Cardiac muscle cell (in vitro differentiated cells and primary cell): ENCODE measurements at regions not wholly inside any gene's neighbourhood (a gene's known extent, or its start where the extent isn't known, plus 50 kb on each side); places are given as distances from the start of the nearest gene placed in this dataset.

Source experiments
- DNase-seq, 2 donors: peaks; one replicate each; pipeline versions ENCODE4 v3.0.0 to v3.0.0-alpha.2; 2010 to 2017; ENCODE audit warnings: low read depth in 1 of 2, low spot score in 1 of 2
- H3K27ac ChIP-seq: fragments of 200-600 bp; sonication (generic); 2 replicates; pipeline ENCODE4 v1.5.1; 2016
- H3K27me3 ChIP-seq: fragments of 200-600 bp; sonication (generic); 2 replicates; pipeline ENCODE4 v1.6.0; 2016; ENCODE audit warnings: control low read depth
- H3K36me3 ChIP-seq: fragments of 200-600 bp; sonication (generic); 2 replicates; pipeline ENCODE4 v1.5.1; 2016; ENCODE audit warnings: control low read depth
- H3K4me1 ChIP-seq: fragments of 200-600 bp; sonication (generic); 2 replicates; pipeline ENCODE4 v1.8.1; 2017; ENCODE audit warnings: low read depth, mild to moderate bottlenecking, mixed run types
- H3K4me3 ChIP-seq: fragments of 200-600 bp; sonication (generic); 2 replicates; pipeline ENCODE4 v1.5.1; 2016; ENCODE audit warnings: mild to moderate bottlenecking
- H3K9me3 ChIP-seq: fragments of 200-600 bp; sonication (generic); 2 replicates; pipeline ENCODE4 v1.5.1; 2017; ENCODE audit warnings: low read depth, mild to moderate bottlenecking, control low read depth
- CTCF ChIP-seq: IDR thresholded peaks from 2 replicates; pipeline ENCODE4 v1.5.1; 2012; ENCODE audit warnings: low read depth, mild to moderate bottlenecking, low read length

DNA sequence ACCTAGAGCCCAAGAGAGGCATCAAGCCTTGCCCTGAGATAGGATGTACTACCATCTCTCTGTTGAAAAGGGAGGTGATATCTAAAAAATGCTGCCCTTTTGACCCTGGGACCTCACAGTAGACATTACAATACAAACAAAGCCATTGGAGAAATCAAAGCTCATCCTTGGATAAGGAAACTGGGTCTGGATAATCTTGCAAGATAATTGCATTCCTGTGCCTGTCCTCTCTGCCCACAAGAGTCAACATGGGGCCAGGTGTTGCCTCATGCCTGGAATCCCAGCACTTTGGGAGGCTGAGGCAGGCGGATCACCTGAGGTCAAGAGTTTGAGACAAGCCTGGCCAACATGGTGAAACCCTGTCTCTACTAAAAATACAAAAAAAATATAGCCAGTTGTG, 57.3 kb upstream of the DLG1 start:
- H3K27ac ChIP-seq: no peak overlapping the region
- no peak for DNase-seq
- H3K36me3 ChIP-seq: no peaks in the 10 kb centered on the region
- no peaks in the 10 kb centered on the region for H3K9me3 ChIP-seq
- H3K27me3 ChIP-seq: no peaks in the 10 kb centered on the region
- peaks cover 15% of the 10 kb centered on the region for H3K4me1 ChIP-seq
- H3K4me3 ChIP-seq: no peak overlapping the region
- no peak for TF ChIP-seq CTCF

- Histone ChIP-seq H3K36me3 (no peaks in the 10 kb centered on the region), H3K4me1 (peaks cover 15% of the 10 kb centered on the region), H3K4me3 (no peak overlapping the region), H3K27me3 (no peaks in the 10 kb centered on the region), H3K27ac (peak overlapping the region; percentile 24), H3K9me3 (no peaks in the 10 kb centered on the region)
- TF ChIP-seq CTCF: no peak
- peak in 1 of 2 donors; percentile 63 for DNase-seq
These were observed 56.2 kb upstream of the DLG1 start for GRCh38 chr3:197354568-197355001.

- Histone ChIP-seq H3K36me3 (no peaks in the 10 kb centered on the region), H3K9me3 (no peaks in the 10 kb centered on the region), H3K27me3 (no peaks in the 10 kb centered on the region), H3K4me3 (no peak overlapping the region), H3K27ac (no peak overlapping the region), H3K4me1 (peaks cover 15% of the 10 kb centered on the region)
- DNase-seq: peak in 1 of 2 donors; percentile 56
- no peak for TF ChIP-seq CTCF
These were observed 55.6 kb upstream of the DLG1 start for GRCh38 chr3:197353867-197354567.

DNA sequence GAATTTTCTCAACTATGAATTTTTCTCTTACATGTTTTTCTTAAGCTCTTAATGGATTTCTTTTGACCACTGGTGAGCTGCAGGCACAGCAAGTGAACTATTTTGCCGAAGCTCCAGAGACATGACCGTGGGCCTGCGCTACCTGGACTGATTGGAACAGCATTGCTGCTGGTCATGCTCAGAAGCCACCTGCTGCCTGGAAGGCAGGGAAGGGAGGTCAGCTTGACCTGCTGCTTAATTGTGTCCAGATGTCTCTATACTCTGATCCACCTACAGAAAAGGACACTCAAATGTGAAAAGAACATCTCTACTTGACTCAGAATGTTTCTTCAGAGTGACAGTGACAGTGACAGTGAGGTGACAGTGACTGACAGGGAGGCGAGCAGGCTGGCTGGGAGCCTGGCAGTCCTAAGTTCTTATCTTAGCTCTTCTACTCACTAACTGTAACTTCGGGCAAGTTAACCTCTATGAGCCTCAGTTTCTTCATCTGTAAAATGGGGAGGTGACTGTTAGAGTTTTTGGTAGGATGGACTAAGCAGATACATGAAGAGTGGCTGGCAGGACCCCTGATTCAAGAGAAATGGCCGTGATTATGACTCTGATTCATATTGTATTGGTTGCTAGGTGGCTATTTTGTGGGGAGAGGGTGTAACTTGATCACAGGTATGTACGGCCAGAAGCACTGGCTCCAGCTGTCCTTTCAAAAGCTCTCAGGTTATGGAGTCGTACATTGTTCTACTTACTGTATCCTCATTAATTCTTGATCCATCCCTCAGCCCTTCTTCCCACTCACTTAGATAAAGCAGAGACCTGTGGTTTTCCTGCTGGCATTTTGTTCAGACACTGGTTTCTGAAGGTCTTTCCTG, 54.8 kb upstream of the DLG1 start:
- Histone ChIP-seq H3K4me3 (no peak overlapping the region), H3K27me3 (no peaks in the 10 kb centered on the region), H3K9me3 (no peaks in the 10 kb centered on the region), H3K4me1 (peaks cover 15% of the 10 kb centered on the region), H3K27ac (no peak overlapping the region), H3K36me3 (no peaks in the 10 kb centered on the region)
- no peak for TF ChIP-seq CTCF
- DNase-seq: no peak

GRCh38 chr3:197352382-197352781, 54.0 kb upstream of the DLG1 start:
- H3K4me1 ChIP-seq: peaks cover 15% of the 10 kb centered on the region
- no peaks in the 10 kb centered on the region for H3K27me3 ChIP-seq
- TF ChIP-seq CTCF: no peak
- DNase-seq: peak; percentile 57 to 68
- no peaks in the 10 kb centered on the region for H3K36me3 ChIP-seq
- peak overlapping the region; percentile 44 for H3K27ac ChIP-seq
- H3K4me3 ChIP-seq: no peak overlapping the region
- no peaks in the 10 kb centered on the region for H3K9me3 ChIP-seq
